Kidney epithelial cell (primary cell): ENCODE measurements at regions not wholly inside any gene's neighbourhood (a gene's known extent, or its start where the extent isn't known, plus 50 kb on each side); places are given as distances from the start of the nearest gene placed in this dataset.

Source experiments
- DNase-seq: peaks from one replicate; pipeline ENCODE4 v3.0.0-alpha.2; 2010; ENCODE audit warnings: low read depth
- H3K27me3 ChIP-seq: 2 replicates; pipeline ENCODE4 v1.6.0; 2011; ENCODE audit warnings: low read length; ENCODE audit not compliant: control insufficient read depth, insufficient read depth
- H3K36me3 ChIP-seq: 2 replicates; pipeline ENCODE4 v1.5.1; 2011; ENCODE audit warnings: low read length; ENCODE audit not compliant: control insufficient read depth, insufficient read depth
- H3K4me3 ChIP-seq: 2 replicates; pipeline ENCODE4 v1.5.1; 2011; ENCODE audit warnings: low read depth, mild to moderate bottlenecking, control low read depth, low read length
- CTCF ChIP-seq: IDR thresholded peaks from 2 replicates; pipeline ENCODE4 v1.5.1; 2011; ENCODE audit warnings: mild to moderate bottlenecking, moderate library complexity, low read length, control low read depth, inconsistent platforms; ENCODE audit not compliant: insufficient read depth, poor library complexity, severe bottlenecking

GRCh38 chr11:27263046-27263445 lies 100.0 kb downstream of the CCDC34 start:
- H3K36me3 ChIP-seq = no peaks in the 10 kb centered on the region
- DNase-seq = no peak
- TF ChIP-seq CTCF = no peak
- H3K4me3 ChIP-seq = no peak overlapping the region
- H3K27me3 ChIP-seq = no peaks in the 10 kb centered on the region

GRCh38 chr11:27255447-27255828 lies 107.6 kb downstream of the CCDC34 start:
- DNase-seq = no peak

GRCh38 chr11:27254744-27255446 lies 108.1 kb downstream of the CCDC34 start:
- Histone ChIP-seq H3K4me3 (no peak overlapping the region), H3K36me3 (no peaks in the 10 kb centered on the region), H3K27me3 (no peaks in the 10 kb centered on the region)
- no peak for TF ChIP-seq CTCF
- DNase-seq = no peak

More at GRCh38 chr11:27255447-27255828, 107.6 kb downstream of the CCDC34 start:
- no peak for TF ChIP-seq CTCF
- Histone ChIP-seq H3K4me3 (no peak overlapping the region), H3K36me3 (no peaks in the 10 kb centered on the region), H3K27me3 (no peaks in the 10 kb centered on the region)

GRCh38 chr11:27253224-27253623 lies 109.8 kb downstream of the CCDC34 start:
- no peak overlapping the region for H3K4me3 ChIP-seq
- no peak for DNase-seq
- H3K27me3 ChIP-seq = no peaks in the 10 kb centered on the region
- no peak for TF ChIP-seq CTCF
- no peaks in the 10 kb centered on the region for H3K36me3 ChIP-seq

- Histone ChIP-seq H3K27me3 (no peaks in the 10 kb centered on the region), H3K4me3 (no peak overlapping the region), H3K36me3 (no peaks in the 10 kb centered on the region)
- no peak for TF ChIP-seq CTCF
- no peak for DNase-seq
Measured at GRCh38 chr11:27250867-27251665, 111.9 kb downstream of the CCDC34 start.
